Urothelium cell line (cell line): ENCODE measurements at regions not wholly inside any gene's neighbourhood (a gene's known extent, or its start where the extent isn't known, plus 50 kb on each side); places are given as distances from the start of the nearest gene placed in this dataset.

Source experiments
- DNase-seq: peaks from one replicate; pipeline ENCODE4 v3.0.0; 2011; ENCODE audit warnings: low spot score, mixed read lengths
- FAIRE-seq: peaks from 2 replicates; lab custom pipeline; 2011; peaks lifted over from hg19 to GRCh38; lab: Jason Lieb, UNC

- FAIRE-seq (no peak), DNase-seq (no peak)
These were observed 61.4 kb downstream of the TM2D3 start for GRCh38 chr15:101590785-101591184.

GRCh38 chr15:101583284-101583683, 68.9 kb downstream of the TM2D3 start:
- FAIRE-seq (no peak), DNase-seq (no peak)

DNA sequence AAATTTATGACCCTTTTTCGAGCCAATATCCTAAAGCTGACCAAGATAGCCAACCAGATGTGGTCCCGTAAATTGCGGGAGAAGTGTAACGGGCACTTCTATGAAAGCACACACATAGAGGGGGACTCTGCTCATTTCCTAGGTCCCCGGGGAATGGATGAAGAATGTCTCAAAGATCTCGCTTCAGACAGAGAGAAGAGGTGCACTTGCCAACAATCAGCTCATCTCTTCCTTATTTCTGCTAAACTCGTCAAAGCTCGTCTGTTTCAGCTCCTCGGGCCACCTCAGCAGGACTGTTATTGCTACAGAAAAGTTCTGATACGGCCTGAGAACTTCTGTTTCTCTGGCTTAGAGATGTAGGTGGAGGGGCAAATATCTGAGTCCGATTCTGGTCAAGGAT, 71.8 kb downstream of the TM2D3 start:
- DNase-seq (no peak), FAIRE-seq (no peak)

DNA sequence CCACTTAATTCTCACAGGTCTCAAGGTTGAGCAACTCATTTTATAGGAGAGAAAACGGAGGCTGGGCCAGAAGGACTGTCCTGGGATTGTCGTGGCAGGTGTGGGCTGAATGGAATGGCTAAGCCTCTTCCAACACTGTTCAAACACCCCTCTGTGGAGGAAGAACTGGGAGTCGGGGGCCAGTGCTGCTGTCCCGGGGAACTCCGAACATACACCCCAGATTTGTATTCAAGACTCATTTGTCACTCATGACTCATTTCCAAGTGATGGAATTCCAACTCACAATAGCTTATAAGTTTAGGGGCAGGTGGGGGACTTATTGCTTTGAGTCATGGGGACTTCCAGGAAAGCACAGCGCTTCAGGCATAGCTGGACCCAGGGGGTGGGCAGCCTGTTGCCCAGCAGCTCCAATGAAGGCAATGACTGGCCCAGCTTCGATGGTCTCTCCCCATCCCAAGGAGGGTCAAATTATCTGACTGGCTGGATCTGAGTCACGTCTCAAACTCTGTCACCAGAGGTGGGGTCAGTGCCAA, 72.5 kb downstream of the TM2D3 start:
- DNase-seq (peak; percentile 75), FAIRE-seq (no peak)

DNA sequence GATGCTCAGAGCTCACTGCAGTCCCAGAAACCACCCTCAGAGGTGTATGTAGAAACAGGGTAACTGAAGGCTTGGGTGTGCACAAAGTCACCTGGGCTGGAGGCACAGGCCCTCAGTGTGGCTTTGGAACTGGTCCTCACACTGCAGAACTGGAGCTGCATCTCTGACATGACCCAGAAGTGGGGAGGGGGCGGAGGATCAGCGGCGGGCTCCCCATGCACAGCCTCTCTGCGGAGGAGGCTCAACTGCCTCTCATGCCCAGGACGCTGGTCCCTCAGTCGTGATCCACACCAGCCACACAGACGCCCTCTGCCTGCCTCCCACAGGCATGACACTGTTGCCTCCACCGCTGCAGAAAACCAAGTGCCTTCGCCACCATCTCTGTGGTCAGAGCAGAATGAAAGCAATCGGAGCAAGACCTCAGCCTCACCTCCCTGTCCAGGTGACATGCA, 73.7 kb downstream of the TM2D3 start:
- FAIRE-seq (no peak), DNase-seq (no peak)

DNA sequence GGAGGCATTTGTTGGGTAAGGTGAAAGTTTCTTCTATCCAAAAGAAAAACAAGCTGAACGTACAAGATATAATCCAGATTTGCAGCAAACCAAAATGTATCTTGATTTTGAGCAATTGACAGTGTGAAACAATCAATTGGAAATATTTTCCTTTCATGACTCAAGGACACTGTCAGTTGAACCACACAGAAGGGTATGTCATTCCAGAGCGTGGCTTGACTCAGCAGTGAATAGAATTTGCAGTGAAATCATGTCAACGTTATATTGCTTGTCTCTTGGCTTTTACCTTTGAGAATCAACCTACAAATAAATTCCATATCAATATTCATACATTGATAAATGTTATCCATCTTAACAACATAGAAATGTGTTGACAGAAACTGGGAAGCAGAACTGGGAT, 78.2 kb downstream of the TM2D3 start:
- DNase-seq, result no peak
- no peak for FAIRE-seq

GRCh38 chr15:101570241-101570640, 80.7 kb upstream of the PCSK6 start:
- DNase-seq, result no peak
- FAIRE-seq, result no peak

DNA sequence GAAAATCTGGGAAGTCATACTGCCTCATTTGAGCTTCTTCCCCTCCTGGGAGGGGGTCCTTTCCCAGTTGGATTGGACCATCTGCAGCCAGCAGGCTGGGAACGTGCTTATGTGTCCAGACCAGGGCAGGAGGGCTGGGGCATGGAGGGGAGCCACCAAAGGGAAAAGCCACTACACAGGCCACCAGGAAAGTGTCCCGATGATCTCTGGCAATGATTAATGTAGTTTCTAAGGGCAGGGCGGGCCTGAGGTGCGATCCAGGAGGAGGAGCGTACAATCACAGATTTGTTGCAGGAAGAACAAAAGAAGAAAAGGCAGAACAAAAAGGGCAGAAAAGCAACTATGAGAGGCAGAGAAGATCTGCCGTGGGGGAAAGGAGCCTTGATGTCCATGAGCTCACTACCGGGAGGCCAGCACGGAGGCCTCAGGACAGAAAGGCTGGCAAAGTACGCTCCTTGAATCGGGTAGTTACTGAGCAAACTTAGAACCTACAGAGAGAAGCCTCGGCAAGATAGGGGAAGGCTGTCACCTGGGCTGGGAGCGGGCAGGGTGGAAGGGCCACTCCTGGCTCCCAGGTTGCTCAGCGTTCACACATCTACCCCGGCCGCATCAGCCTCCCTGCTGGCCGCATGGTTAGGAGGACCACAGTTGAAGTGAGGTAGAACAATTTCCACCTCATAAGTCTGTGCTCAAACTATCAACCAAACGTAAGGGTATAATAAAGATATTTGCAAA, 79.5 kb upstream of the PCSK6 start:
- FAIRE-seq (no peak), DNase-seq (no peak)

GRCh38 chr15:101568309-101568708, 78.8 kb upstream of the PCSK6 start:
- FAIRE-seq (no peak), DNase-seq (no peak)

GRCh38 chr15:101566748-101567488, 77.4 kb upstream of the PCSK6 start:
- DNase-seq (no peak), FAIRE-seq (no peak)

GRCh38 chr15:101565377-101565776, 75.9 kb upstream of the PCSK6 start:
- FAIRE-seq (no peak), DNase-seq (no peak)

- no peak for FAIRE-seq
- DNase-seq, result no peak
These were observed 73.8 kb upstream of the PCSK6 start for GRCh38 chr15:101563176-101563796.

DNA sequence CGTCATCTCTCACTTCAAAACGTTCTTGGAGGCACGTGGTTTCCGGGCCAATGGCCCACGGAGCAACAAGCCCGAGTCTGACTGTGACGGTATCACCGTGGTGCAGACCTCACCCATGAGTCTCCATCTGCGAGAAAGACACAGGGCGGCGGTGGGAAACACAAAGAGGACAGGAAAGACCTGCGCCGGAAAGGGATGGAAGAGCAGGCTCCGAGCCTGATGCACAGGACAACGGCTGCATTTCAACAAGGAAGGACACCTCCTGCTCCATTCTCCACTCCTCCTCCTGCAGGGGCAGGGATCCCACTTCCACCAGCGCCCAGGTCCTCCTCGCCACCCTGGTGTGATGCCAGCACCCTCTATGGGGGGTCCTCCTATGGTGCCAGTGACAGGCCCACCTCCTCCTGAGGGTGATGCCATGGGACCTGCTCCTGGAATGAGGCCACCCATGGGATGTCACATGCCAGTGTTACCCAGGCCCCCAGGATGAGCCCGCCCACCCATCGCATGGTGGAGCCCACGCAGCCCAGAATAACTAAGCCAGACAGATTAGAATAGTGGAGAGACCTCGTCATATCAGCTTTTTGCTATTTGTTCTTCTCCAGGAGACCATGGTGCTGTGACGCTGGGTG, 73.0 kb upstream of the PCSK6 start:
- FAIRE-seq (no peak), DNase-seq (no peak)

DNA sequence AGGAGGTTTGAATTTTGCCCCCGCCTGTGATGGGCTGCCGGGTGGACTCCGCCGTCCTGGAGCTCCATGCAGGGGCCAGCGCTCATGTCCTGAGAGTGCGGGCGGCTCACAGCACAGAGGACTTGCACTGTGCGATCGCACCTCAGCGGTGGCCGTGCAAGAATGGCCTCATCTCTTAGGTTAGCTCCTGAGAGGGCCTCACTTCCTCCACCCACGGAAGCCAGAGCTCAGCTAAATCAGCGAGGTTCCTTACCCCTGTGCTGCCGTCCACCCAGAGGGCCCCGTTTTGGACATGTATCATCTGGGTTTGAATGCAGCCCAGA, 72.0 kb upstream of the PCSK6 start:
- DNase-seq (no peak), FAIRE-seq (no peak)

DNA sequence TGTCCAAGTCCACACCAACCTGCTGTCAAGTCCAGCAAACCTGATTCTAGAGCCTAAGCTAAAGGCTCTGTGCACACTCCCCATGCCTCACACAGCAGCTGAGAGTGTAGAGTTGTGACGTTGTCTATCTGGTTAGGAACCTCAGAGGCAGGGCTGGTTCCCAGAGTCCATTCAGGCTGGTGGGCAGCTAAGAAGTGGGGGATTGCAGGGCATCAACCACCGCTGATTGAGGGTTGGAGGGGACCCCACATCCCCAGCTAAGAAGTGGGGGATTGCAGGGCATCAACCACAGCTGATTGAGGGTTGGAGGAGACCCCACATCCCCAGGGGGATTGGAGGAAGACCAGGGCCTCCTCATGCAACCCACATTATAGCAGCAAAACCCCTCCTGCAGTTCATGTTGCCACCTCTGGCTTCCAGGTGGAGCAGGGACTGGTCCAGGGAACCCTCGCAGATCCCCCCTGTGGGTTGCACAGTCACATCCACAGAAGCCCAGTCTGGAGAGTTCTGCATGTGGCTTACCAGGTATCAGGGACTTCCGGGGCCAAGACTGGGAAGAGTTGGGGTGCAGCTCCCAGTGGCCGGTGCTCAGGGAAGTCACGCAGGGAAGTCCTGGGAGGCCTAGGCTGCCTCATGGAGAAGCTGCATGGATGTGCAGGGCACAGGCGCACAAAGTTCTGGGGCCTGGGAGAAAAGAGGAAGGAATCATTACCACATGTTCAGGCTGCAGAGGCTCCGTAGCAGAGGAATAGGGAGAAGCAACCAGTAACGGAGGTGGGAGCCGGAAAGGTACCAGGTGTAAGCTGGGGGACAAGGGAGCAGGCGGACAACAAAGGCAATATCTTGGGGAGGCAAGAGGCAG, 71.4 kb upstream of the PCSK6 start:
- DNase-seq (no peak), FAIRE-seq (no peak)

- no peak for FAIRE-seq
- DNase-seq, result no peak
These were observed 70.4 kb upstream of the PCSK6 start for GRCh38 chr15:101559952-101560351.

- no peak for DNase-seq
- FAIRE-seq, result no peak
These were observed 68.9 kb upstream of the PCSK6 start for GRCh38 chr15:101558221-101558941.

GRCh38 chr15:101556273-101556672, 66.8 kb upstream of the PCSK6 start:
- DNase-seq, result no peak
- FAIRE-seq, result no peak

- FAIRE-seq (no peak), DNase-seq (no peak)
These were observed 64.8 kb upstream of the PCSK6 start for GRCh38 chr15:101554115-101554915.
